ENCODE measurements at regions not wholly inside any gene's neighbourhood (a gene's known extent, or its start where the extent isn't known, plus 50 kb on each side); places are given as distances from the start of the nearest gene placed in this dataset.

DNA sequence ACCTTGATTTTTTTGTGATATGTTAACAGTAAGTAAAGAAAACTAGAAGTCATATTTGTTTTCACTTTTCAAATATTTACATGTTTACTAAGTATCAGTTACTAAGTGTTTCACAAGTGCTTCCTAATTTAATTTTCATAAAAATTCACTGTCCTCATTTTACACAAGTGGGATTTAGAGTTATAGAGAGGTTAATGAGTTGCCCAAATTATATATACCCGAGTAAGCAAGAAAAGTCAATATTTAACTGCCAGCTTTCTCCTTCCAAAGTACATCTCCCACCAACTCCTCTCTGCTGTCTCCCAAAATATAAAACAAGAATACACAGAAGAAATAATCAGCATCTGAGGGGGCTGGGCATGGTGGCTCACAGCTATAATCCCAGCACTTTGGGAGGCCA, 896.7 kb upstream of the ANO3 start:
- WGBS (ENCODE audit: extremely low coverage, insufficient coverage, low lambda C conversion rate): no CpG with 5 or more reads among the region's 1 CpG
- Histone ChIP-seq H3K4me3 (ENCODE audit: low read length) (no peak overlapping the region), H4K8ac (ENCODE audit: low read depth, low read length) (no peak overlapping the region), H3K4me1 (ENCODE audit: control insufficient read depth, low read depth, low read length) (no peaks in the 10 kb centered on the region), H3K18ac (ENCODE audit: low read length) (no peak overlapping the region), H3K4me2 (ENCODE audit: low read length) (no peak overlapping the region), H3K79me1 (ENCODE audit: low read length) (no peaks in the 10 kb centered on the region), H3K79me2 (ENCODE audit: control insufficient read depth, insufficient read depth, low read length) (no peaks in the 10 kb centered on the region), H2BK120ac (ENCODE audit: low read depth, low read length) (no peak overlapping the region), H4K5ac (ENCODE audit: low read length) (no peak overlapping the region), H3K23ac (ENCODE audit: low read length) (no peak overlapping the region), H3K4ac (ENCODE audit: low read depth, low read length) (no peak overlapping the region), H3K9ac (ENCODE audit: low read length) (no peak overlapping the region), H2BK15ac (replicated peaks; ENCODE audit: low read depth) (no peak overlapping the region), H3K36me3 (ENCODE audit: control insufficient read depth, insufficient read depth, low read length) (no peaks in the 10 kb centered on the region), H2AK5ac (ENCODE audit: low read length) (no peak overlapping the region), H3K56ac (ENCODE audit: low read length) (no peak overlapping the region), H2BK5ac (ENCODE audit: low read length) (no peak overlapping the region), H3K27me3 (ENCODE audit: insufficient read depth, low read length, poor library complexity) (no peaks in the 10 kb centered on the region), H3K27ac (ENCODE audit: low read depth, low read length) (no peak overlapping the region)
- DNase-seq: no peak

DNA sequence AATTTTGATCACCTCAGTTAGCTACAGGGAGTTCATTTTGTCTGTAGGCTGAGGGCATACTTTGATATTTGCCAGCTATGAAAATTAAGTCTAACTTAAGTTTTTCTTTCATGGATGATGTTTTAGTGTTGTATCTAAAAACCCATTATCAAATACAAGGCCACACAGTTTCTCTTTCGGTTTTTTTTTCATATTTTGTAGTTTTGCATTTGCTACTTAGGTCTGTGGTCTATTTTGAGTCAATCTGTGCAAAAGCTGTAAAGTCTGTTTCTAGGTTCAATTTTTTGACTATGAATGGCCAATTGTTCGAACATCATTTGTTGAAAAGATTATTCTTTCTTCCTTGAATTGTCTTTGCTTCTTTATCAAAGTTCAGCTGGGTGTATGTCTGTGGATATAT, 895.6 kb upstream of the ANO3 start:
- no peak overlapping the region for H3K27ac ChIP-seq (ENCODE audit: low read depth, low read length)
- H3K23ac ChIP-seq (ENCODE audit: low read length): no peak overlapping the region
- H3K9ac ChIP-seq (ENCODE audit: low read length): no peak overlapping the region
- no peak overlapping the region for H3K4me2 ChIP-seq (ENCODE audit: low read length)
- no peak for DNase-seq
- no peaks in the 10 kb centered on the region for H3K4me1 ChIP-seq (ENCODE audit: control insufficient read depth, low read depth, low read length)
- no peaks in the 10 kb centered on the region for H3K36me3 ChIP-seq (ENCODE audit: control insufficient read depth, insufficient read depth, low read length)
- WGBS (ENCODE audit: extremely low coverage, insufficient coverage, low lambda C conversion rate): no CpG with 5 or more reads among the region's 2 CpGs
- H3K18ac ChIP-seq (ENCODE audit: low read length): no peak overlapping the region
- H3K79me2 ChIP-seq (ENCODE audit: control insufficient read depth, insufficient read depth, low read length): no peaks in the 10 kb centered on the region
- no peak overlapping the region for H4K8ac ChIP-seq (ENCODE audit: low read depth, low read length)
- no peaks in the 10 kb centered on the region for H3K79me1 ChIP-seq (ENCODE audit: low read length)
- no peaks in the 10 kb centered on the region for H3K27me3 ChIP-seq (ENCODE audit: insufficient read depth, low read length, poor library complexity)
- H3K4ac ChIP-seq (ENCODE audit: low read depth, low read length): no peak overlapping the region
- no peak overlapping the region for H2BK120ac ChIP-seq (ENCODE audit: low read depth, low read length)
- H2BK5ac ChIP-seq (ENCODE audit: low read length): no peak overlapping the region
- no peak overlapping the region for H2BK15ac ChIP-seq (replicated peaks; ENCODE audit: low read depth)
- H2AK5ac ChIP-seq (ENCODE audit: low read length): no peak overlapping the region
- no peak overlapping the region for H3K56ac ChIP-seq (ENCODE audit: low read length)
- H4K5ac ChIP-seq (ENCODE audit: low read length): no peak overlapping the region
- no peak overlapping the region for H3K4me3 ChIP-seq (ENCODE audit: low read length)

DNA sequence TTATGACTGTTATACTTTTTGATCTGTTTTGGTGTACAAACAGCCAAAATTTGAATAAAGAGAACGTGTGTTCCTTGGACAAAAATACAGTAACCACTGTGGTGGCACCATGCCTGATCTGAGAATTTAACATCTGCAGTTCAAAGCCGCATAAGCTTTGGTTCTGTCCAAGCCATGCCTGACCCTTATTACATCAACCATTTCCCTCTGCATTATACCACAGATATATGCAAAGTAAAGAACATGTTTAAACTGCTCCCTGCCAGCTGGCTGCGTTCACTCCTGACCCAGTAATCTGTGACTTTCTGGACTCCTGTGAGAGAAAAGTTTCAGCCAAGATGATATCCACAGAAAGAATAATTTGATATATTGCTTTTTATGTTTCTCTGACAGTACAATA, 890.5 kb upstream of the ANO3 start:
- no peaks in the 10 kb centered on the region for H3K27me3 ChIP-seq (ENCODE audit: insufficient read depth, low read length, poor library complexity)
- H3K56ac ChIP-seq (ENCODE audit: low read length): no peak overlapping the region
- H3K4me3 ChIP-seq (ENCODE audit: low read length): no peak overlapping the region
- H2BK15ac ChIP-seq (replicated peaks; ENCODE audit: low read depth): no peak overlapping the region
- no peak overlapping the region for H3K9ac ChIP-seq (ENCODE audit: low read length)
- H3K36me3 ChIP-seq (ENCODE audit: control insufficient read depth, insufficient read depth, low read length): no peaks in the 10 kb centered on the region
- H3K4me2 ChIP-seq (ENCODE audit: low read length): no peak overlapping the region
- no peak overlapping the region for H4K5ac ChIP-seq (ENCODE audit: low read length)
- no peak overlapping the region for H2AK5ac ChIP-seq (ENCODE audit: low read length)
- no peak for DNase-seq
- H4K8ac ChIP-seq (ENCODE audit: low read depth, low read length): no peak overlapping the region
- no CpG with 5 or more reads among the region's 3 CpGs for WGBS (ENCODE audit: extremely low coverage, insufficient coverage, low lambda C conversion rate)
- no peak overlapping the region for H2BK120ac ChIP-seq (ENCODE audit: low read depth, low read length)
- no peaks in the 10 kb centered on the region for H3K4me1 ChIP-seq (ENCODE audit: control insufficient read depth, low read depth, low read length)
- H3K4ac ChIP-seq (ENCODE audit: low read depth, low read length): no peak overlapping the region
- peak overlapping the region; percentile 39 for H3K18ac ChIP-seq (ENCODE audit: low read length)
- H3K79me1 ChIP-seq (ENCODE audit: low read length): no peaks in the 10 kb centered on the region
- H3K27ac ChIP-seq (ENCODE audit: low read depth, low read length): no peak overlapping the region
- H3K79me2 ChIP-seq (ENCODE audit: control insufficient read depth, insufficient read depth, low read length): no peaks in the 10 kb centered on the region
- no peak overlapping the region for H3K23ac ChIP-seq (ENCODE audit: low read length)
- H2BK5ac ChIP-seq (ENCODE audit: low read length): no peak overlapping the region

DNA sequence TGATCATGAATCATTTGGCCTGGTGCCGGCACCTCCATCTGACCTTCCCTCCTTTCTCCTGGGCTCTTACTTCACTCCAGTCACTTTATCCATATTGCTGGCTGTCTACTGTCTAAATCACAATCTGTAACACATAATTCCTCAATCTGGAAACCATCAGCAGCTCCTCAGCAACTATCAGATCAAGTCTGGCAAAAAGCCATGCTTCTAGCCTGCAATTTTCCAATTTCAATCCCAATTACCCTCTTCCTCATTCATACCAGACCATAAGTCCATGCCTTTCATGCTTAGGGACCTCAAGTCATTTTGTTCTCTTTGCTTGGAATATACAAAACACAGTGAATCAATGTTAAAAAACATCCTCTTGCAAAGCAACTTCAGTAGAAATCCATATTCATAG, 882.8 kb upstream of the ANO3 start:
- no peak for DNase-seq
- no peak overlapping the region for H4K5ac ChIP-seq (ENCODE audit: low read length)
- H2BK120ac ChIP-seq (ENCODE audit: low read depth, low read length): no peak overlapping the region
- no peak overlapping the region for H3K9ac ChIP-seq (ENCODE audit: low read length)
- no peak overlapping the region for H3K23ac ChIP-seq (ENCODE audit: low read length)
- no peak overlapping the region for H3K4me2 ChIP-seq (ENCODE audit: low read length)
- H3K27ac ChIP-seq (ENCODE audit: low read depth, low read length): no peak overlapping the region
- no peak overlapping the region for H3K56ac ChIP-seq (ENCODE audit: low read length)
- H3K4ac ChIP-seq (ENCODE audit: low read depth, low read length): no peak overlapping the region
- H3K79me2 ChIP-seq (ENCODE audit: control insufficient read depth, insufficient read depth, low read length): no peaks in the 10 kb centered on the region
- H2AK5ac ChIP-seq (ENCODE audit: low read length): no peak overlapping the region
- H3K4me1 ChIP-seq (ENCODE audit: control insufficient read depth, low read depth, low read length): no peaks in the 10 kb centered on the region
- WGBS (ENCODE audit: extremely low coverage, insufficient coverage, low lambda C conversion rate): no CpG with 5 or more reads among the region's 1 CpG
- H4K8ac ChIP-seq (ENCODE audit: low read depth, low read length): no peak overlapping the region
- no peaks in the 10 kb centered on the region for H3K27me3 ChIP-seq (ENCODE audit: insufficient read depth, low read length, poor library complexity)
- no peaks in the 10 kb centered on the region for H3K79me1 ChIP-seq (ENCODE audit: low read length)
- no peak overlapping the region for H3K4me3 ChIP-seq (ENCODE audit: low read length)
- H2BK15ac ChIP-seq (replicated peaks; ENCODE audit: low read depth): no peak overlapping the region
- H2BK5ac ChIP-seq (ENCODE audit: low read length): no peak overlapping the region
- H3K36me3 ChIP-seq (ENCODE audit: control insufficient read depth, insufficient read depth, low read length): no peaks in the 10 kb centered on the region
- no peak overlapping the region for H3K18ac ChIP-seq (ENCODE audit: low read length)

DNA sequence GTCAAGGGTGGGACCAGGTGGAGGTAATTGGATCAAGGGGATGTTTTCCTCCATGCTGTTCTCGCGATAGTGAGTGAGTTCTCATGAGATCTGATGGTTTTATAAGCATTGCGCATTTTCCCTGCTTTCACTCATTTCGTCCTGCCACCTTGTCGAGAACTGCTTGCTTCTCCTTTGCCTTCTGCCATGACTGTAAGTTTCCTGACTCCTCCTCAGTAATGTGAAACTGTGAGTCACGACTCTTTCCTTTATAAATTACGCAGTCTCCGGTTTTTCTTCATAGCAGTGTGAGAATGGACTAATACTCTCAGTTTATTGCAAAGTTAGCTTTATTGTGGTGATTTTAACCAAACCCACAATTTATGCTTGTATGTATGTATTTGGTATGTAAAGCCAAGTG, 878.5 kb upstream of the ANO3 start:
- Histone ChIP-seq H3K79me2 (ENCODE audit: control insufficient read depth, insufficient read depth, low read length) (no peaks in the 10 kb centered on the region), H3K18ac (ENCODE audit: low read length) (no peak overlapping the region), H2AK5ac (ENCODE audit: low read length) (no peak overlapping the region), H3K4ac (ENCODE audit: low read depth, low read length) (no peak overlapping the region), H3K9ac (ENCODE audit: low read length) (no peak overlapping the region), H3K23ac (ENCODE audit: low read length) (no peak overlapping the region), H3K36me3 (ENCODE audit: control insufficient read depth, insufficient read depth, low read length) (no peaks in the 10 kb centered on the region), H3K4me1 (ENCODE audit: control insufficient read depth, low read depth, low read length) (no peaks in the 10 kb centered on the region), H2BK15ac (replicated peaks; ENCODE audit: low read depth) (no peak overlapping the region), H3K27me3 (ENCODE audit: insufficient read depth, low read length, poor library complexity) (no peaks in the 10 kb centered on the region), H3K56ac (ENCODE audit: low read length) (no peak overlapping the region), H2BK120ac (ENCODE audit: low read depth, low read length) (no peak overlapping the region), H3K79me1 (ENCODE audit: low read length) (no peaks in the 10 kb centered on the region), H4K5ac (ENCODE audit: low read length) (no peak overlapping the region), H2BK5ac (ENCODE audit: low read length) (no peak overlapping the region), H4K8ac (ENCODE audit: low read depth, low read length) (no peak overlapping the region), H3K4me2 (ENCODE audit: low read length) (no peak overlapping the region), H3K4me3 (ENCODE audit: low read length) (no peak overlapping the region), H3K27ac (ENCODE audit: low read depth, low read length) (no peak overlapping the region)
- no CpG with 5 or more reads among the region's 8 CpGs for WGBS (ENCODE audit: extremely low coverage, insufficient coverage, low lambda C conversion rate)
- peak; percentile 43 for DNase-seq

DNA sequence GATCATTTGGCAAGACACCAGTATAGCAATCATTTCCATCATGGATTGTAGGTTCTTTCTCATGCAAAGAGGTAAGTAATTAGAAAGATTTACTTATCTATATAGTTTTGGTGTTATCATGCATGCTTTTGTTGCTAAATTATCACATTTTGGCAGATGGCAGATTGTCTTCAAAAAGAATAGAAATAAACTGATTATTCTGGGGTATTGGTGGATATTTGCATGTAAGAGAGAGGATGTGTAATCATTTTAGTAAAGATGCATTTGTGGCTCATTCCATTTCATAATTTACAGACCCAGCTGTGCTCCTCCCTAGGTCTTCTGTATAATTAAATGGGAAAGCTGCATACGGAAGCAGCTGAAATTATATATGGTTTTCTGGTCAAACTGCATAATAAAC, 875.7 kb upstream of the ANO3 start:
- WGBS (ENCODE audit: extremely low coverage, insufficient coverage, low lambda C conversion rate): no CpG with 5 or more reads among the region's 1 CpG

More for the DNA sequence above, 875.7 kb upstream of the ANO3 start:
- no peak overlapping the region for H2AK5ac ChIP-seq (ENCODE audit: low read length)
- H3K4ac ChIP-seq (ENCODE audit: low read depth, low read length): no peak overlapping the region
- H4K8ac ChIP-seq (ENCODE audit: low read depth, low read length): no peak overlapping the region
- no peak overlapping the region for H3K56ac ChIP-seq (ENCODE audit: low read length)
- no peaks in the 10 kb centered on the region for H3K4me1 ChIP-seq (ENCODE audit: control insufficient read depth, low read depth, low read length)
- no peak overlapping the region for H2BK15ac ChIP-seq (replicated peaks; ENCODE audit: low read depth)
- no peaks in the 10 kb centered on the region for H3K27me3 ChIP-seq (ENCODE audit: insufficient read depth, low read length, poor library complexity)
- no peaks in the 10 kb centered on the region for H3K36me3 ChIP-seq (ENCODE audit: control insufficient read depth, insufficient read depth, low read length)
- H3K79me1 ChIP-seq (ENCODE audit: low read length): no peaks in the 10 kb centered on the region
- no peak overlapping the region for H2BK120ac ChIP-seq (ENCODE audit: low read depth, low read length)
- no peak overlapping the region for H3K18ac ChIP-seq (ENCODE audit: low read length)
- no peak overlapping the region for H2BK5ac ChIP-seq (ENCODE audit: low read length)
- DNase-seq: peak; percentile 25
- no peak overlapping the region for H3K4me2 ChIP-seq (ENCODE audit: low read length)
- H4K5ac ChIP-seq (ENCODE audit: low read length): no peak overlapping the region
- no peak overlapping the region for H3K4me3 ChIP-seq (ENCODE audit: low read length)
- no peak overlapping the region for H3K23ac ChIP-seq (ENCODE audit: low read length)
- no peaks in the 10 kb centered on the region for H3K79me2 ChIP-seq (ENCODE audit: control insufficient read depth, insufficient read depth, low read length)
- no peak overlapping the region for H3K9ac ChIP-seq (ENCODE audit: low read length)
- H3K27ac ChIP-seq (ENCODE audit: low read depth, low read length): no peak overlapping the region

All from mesendoderm (in vitro differentiated cells).